HG02571 (cell line): ENCODE measurements at regions not wholly inside any gene's neighbourhood (a gene's known extent, or its start where the extent isn't known, plus 50 kb on each side); places are given as distances from the start of the nearest gene placed in this dataset.

Source experiments
- ATAC-seq: cut with Tn5 transposase; IDR thresholded peaks from one replicate; pipeline ENCODE4 v1.9.1; 2021; ENCODE audit warnings: mild to moderate bottlenecking, moderate library complexity; ENCODE audit not compliant: unreplicated experiment

DNA sequence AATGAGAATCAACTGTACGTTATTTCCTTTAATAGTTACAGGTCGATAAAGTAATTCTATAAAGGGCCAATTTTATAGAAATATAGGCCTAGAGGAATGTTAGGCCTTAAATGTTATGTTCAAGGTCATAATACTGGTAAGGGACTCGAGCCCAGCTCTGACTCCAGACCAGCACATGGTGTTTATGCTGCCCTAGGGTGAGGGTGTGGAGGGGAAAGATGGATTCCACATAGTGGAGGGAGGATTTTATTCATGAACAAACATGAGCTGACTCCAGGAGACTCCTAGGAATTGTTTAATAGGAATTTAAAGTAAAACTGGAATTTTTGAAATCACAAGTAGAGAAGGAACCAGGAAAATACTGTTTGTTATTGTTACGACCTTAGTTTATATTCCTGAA, 139.9 kb downstream of the LACC1 start:
- no peak for ATAC-seq

DNA sequence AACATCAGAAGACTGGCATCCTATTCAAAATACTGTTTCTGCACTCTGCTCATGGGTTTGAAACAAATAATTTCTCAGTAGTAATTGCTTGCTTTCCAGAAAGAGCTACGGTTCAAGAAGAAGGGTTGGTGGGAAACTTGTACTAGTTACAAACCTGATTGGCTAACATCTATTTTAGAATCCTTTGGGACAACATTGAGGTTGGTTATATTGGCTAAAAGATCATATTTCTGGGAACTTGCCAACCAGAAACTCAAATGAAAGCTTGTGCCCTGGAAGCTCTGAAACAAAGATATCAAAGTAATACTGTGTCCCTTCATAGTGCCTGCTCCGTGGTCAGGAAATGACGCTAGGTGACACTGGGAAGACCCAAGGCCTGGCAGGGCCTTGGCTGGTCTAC, 141.7 kb downstream of the LACC1 start:
- ATAC-seq, result no peak

DNA sequence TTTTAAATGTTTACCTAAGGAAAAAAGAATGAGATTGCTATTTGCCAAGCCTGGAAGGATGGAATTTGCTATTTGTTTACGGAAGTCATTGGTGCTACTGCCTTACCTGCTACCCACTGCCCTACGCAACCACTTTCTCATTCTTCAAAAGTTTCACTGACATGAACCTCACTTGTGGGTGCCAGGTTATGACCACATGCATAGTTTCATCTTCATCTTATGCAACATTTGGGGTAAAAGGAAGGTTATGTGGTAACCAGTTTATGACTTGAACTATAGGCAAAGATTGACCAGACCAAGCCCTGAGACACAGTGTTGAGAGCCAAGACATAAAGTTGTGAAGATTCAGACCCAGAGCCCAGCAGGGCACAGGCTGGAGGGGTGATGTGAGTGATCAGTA, 142.5 kb downstream of the LACC1 start:
- no peak for ATAC-seq

DNA sequence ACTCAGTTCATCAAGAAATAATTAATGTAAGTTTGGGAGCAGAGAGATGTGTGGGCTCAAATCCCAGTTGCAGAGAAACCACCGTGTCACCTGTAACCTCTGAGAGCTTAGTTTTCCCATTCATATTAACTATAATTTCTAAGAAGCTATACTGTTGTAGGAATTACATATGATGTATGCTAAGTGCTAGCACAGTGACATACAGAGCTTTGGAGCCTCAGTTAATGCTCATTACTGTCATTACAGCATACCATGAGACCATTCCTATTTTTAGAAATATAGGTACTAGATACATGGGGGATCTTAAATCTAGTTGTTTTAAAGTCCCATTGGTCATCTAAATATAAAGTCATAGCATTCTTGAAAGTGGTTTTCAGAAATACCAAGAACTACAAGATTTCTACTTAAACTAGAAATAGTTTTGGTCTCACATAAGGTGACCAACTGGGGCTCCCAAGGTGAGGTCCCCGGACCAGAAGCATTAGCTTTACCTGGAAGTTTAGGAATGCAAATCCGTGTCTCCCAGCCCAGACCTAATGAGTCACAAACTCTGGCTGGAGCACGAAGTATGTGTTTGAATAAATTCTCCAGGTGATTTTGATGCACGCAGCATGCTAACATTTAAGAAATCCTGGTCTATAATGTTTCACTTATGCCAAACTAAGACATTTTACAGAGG, 144.6 kb downstream of the LACC1 start:
- ATAC-seq, result no peak

DNA sequence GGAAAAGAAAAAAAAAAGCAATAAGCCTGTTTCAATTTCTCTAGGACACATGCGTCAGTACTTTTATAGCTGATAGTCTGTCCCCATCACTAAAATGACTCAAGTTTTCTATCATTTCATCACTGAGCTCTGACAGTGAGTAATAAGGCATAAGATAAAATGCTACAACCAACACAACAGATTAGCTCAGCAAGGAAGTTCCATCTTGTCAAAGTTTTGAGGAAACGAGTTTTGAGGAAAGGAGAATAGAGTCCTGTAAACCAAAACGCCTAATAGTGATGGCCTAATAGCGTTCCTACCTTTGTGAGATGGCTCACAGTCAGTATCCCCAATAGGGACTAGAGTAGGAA, 145.1 kb downstream of the LACC1 start:
- no peak for ATAC-seq

DNA sequence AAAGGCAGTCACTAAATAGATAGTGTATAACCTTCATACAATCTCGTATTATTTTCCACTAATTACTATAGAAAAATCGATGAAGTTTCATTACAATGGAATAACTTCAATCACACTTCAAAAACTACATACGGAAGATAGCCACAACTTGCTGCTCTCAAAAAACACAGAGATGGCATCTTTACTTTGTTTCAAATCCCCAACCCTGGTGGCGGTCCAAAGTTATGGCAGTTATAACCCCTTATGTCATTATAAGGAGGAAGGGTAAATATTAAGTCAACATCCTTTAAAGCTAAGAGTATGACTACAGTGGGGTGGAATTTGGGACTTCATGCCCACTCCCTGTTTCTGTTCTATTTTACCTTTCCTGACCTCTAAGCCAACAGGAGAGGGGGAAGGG, 146.5 kb downstream of the LACC1 start:
- no peak for ATAC-seq

DNA sequence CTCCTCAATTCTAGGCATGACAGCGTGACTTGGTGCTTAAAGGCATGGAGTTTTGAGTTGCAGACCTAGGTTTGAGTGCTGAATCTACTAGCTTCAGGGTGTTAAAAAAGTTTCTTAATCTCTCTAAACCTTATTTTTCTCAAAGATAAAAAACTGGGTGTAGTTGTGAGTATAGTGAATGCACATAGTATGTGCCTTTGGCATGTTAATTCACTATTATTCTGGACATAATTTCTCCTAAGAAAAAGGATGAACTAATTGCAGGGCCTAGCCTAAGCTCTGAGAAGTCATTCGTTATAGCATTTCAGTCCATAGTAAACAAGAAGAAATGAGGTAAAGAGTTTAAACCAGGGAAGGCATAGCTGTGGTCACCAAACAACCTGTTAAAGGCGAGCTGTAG, 149.0 kb downstream of the LACC1 start:
- no peak for ATAC-seq

DNA sequence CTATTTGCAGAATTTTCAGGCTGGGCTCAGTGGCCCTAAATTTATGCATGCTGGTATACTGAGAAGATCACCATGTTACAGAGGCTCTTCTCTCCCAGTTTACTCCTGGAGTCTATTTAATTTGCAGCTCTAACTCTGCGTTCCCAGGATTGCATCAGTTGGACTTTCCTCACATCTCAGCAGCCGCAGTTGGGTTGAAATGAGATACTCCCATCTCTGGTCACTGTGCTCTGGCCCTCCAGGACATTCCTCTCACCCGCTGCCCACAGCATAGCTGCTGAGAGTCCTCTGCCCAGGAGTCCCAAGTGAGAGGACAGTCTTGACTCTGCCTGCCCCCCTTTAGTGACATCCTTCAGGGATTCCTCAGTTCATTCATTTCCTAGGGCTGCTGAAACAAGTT, 150.9 kb downstream of the LACC1 start:
- no peak for ATAC-seq

DNA sequence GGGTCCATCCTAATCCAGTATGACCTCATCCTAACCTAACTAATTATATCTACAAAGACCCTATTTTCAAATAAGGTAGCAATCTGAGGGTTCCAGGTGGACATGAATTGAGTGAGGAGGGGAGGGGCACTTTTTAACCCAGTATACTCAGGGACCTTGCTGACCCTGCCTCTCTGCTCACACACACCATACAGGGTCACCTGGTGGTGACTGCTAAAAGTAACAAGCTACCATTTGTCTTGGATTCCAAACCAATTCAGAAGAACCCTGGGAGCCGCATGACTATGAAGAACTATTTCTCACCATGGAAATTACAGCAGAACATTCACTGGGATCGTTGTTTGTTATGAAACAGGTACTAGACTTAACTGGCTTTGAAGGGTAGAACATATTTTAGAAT, 151.9 kb downstream of the LACC1 start:
- no peak for ATAC-seq

DNA sequence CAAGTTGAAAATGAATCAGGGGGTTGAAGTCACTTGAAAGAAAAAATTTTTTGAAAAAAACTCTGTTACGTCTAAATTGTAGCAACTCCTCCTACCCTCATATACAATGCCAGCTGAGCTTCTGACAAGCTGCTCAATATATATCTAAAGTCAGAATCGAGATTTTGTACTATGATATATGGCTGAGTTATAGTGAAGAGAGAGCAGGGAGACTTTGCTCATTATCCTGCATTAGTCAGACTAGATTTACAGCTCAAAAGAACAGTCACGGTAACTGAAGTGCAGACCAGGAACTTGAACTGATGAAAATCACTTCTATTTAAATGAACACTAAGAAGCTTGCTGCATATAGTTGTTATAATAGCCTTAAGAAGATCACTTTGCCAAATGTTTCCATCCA, 153.1 kb downstream of the LACC1 start:
- no peak for ATAC-seq

DNA sequence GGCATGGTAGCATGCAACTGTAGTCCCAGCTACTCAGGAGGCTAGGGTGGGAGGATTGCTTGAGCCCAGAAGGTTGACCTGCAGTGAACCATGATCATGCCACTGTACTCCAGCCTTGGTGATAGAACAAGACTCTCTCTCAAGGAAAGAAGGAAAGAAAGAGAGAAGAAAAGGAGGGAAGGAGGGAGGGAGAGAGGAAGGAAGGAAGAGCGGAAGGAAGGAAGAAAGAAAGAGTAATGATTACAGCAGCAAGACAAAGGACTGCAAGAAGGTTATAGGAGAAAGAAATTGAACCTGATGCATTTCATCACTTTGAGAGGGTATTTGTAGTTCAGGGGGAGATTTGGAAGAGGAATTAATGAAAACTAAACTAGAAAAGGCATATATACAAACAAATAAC, 155.7 kb downstream of the LACC1 start:
- no peak for ATAC-seq

DNA sequence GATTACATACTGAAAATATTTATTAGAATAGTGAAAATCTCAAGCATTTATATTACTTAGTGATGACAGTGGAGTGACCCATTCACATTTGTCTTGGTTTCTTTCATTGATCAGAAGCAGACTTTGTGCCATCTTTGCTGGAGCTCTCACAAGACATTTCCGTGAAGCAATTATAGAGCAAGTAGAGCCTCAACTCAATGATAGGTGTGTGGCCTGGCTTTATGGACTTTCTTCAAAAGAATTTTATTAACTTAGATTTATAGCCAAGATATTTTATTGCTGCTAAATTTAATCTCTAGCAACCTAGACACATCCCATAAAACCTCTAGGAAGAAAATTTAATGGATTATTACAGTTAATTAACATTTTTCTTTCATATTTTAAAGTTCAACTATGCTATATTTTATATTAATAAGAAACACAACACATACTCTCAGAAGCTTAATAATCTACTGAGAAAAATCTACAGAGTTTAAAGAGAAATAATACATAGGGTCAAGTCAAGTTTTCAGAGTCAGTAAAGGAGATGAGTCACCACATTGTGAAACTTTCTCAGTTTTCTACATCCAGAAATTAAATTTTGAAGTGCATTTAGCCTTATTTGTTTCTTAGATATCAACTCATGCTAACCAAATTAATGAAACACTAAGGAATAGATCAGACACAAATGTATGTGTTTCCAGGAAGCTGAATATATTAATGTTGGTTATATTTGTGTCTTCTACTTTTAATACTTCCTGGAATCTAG, 160.5 kb downstream of the LACC1 start:
- no peak for ATAC-seq

DNA sequence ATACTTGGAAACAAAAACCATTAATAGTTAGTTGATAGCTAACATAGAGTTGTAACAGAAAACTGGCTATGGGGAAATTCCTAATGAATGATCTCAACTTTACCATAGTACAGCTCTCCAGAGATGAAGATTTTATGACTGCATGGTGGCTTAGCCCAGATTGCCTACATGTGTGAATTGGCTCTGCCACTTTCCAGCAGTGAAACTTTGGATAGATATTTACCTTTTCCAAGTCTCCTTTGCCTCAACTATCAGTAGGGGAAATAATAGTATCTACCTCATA, 161.1 kb downstream of the LACC1 start:
- no peak for ATAC-seq

DNA sequence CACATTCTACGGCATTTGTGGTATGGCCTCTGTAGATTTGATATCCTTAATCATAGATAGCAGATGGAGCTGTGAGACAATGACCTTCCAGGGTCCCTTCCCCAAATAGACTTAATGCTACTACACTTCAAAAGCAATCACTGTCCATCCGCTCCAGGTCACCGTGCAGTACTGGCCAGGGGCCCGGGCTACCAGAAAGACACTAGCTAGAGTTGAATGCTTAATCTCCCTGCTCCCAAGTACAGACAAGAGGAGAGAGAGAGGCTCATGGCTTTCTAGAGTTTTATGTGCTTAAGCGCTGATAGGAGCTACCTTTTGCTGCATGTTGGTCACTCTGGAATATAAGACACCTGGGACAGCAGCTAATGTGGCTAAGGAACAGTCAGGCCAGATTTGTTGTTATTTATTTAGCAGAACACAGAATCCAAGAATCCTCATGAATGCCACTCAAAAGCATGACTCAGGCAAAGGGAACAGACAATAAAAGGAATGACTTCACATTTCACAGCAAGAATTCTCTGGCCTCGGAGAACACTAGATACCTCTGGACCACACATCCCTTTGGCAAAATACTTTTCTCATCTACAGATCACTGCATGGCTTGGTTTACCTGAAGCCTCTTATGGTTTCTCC, 165.0 kb downstream of the LACC1 start:
- ATAC-seq, result no peak

DNA sequence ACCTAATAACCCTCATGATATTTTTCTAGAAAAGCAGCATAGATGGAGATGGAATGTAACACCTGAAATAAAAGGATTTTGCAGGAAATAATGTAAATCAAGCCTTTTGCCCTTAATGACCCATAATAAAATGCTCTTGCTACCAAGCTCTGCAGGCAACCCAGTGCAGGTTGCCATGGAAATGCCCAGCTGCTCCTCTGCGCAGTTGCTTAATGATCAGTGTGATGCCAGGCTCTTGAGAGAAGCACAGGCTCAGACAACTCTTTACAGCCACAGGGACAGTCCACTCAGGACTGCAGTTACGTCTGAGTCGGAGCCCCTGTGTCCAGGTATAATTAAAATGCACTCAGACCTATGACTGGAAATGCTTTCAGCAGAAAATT, 165.5 kb downstream of the LACC1 start:
- no peak for ATAC-seq

DNA sequence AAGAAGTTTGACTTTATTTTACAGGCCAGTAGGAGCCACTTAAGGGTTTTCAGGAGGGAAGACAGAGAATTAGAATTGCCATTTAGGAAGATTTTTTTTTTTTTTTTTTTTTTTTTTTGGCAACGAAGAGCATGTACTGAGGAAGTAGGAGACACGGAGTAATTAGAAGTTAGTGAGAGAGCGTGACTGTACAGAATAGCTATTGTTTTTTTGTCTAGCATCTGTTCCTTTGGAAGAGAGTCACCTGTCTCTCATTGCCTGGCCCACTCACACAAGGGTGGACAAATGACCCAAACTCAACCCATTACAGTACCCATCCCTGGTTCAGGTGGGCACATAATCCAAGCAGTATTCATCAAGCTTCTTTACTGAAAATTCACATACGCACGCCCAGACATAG, 166.7 kb downstream of the LACC1 start:
- no peak for ATAC-seq

DNA sequence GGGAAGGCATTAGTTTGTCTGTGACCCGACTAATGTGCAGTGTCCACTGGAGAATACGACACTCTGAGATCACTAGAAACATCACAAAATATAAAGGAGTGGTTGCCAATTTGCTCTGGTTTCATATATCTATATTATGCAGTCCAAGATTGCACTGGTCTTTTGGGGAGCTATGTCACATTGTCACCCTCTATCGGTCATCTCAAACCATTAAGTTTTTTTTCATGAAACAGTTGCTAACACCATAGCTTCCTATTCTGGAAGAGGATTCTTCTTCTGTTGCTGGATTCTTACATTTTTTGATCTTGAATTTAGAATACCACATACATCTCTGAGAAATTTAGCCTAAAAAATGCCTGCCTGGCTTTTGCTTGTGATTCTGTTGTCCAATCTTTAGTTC, 168.6 kb downstream of the LACC1 start:
- ATAC-seq, result no peak

DNA sequence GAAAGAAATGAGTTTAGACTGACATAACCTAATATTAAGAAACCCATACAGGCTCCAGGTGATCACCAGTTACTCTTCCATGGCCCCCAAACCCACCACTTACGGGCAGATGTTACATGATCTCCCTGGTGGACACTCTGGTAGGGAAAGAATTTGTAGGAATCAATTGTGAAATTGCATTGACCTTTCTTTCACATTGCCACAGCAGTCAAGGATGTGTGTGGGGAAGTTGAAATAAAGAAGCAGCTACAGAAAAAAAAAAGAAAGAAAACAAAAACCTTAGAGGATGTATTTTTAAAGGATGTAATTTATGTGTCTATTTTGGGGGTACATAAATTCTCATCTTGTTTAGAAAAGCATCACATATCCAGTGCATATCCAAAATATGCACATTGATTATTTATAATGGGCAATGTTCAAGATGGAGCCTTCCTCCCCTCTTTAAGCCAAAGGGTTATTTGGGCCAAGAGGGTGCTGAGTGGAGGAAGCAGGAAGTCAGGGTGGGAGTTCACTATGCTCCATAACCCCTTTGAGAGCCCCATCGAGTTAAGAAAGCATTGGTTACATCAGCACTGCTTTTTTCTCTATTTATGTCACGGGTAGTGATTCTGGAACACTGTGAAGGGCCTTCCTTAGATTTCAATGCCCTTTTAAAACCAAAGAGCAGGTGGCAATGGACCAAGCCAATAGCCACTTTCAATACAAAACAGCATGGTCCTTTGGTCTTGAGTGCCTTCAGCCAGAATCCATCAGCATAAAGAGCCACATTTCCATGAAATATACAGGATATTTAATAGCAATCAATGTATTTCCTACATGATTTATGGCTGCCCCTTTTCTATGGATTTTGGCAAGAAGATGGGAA, 169.6 kb downstream of the LACC1 start:
- no peak for ATAC-seq

DNA sequence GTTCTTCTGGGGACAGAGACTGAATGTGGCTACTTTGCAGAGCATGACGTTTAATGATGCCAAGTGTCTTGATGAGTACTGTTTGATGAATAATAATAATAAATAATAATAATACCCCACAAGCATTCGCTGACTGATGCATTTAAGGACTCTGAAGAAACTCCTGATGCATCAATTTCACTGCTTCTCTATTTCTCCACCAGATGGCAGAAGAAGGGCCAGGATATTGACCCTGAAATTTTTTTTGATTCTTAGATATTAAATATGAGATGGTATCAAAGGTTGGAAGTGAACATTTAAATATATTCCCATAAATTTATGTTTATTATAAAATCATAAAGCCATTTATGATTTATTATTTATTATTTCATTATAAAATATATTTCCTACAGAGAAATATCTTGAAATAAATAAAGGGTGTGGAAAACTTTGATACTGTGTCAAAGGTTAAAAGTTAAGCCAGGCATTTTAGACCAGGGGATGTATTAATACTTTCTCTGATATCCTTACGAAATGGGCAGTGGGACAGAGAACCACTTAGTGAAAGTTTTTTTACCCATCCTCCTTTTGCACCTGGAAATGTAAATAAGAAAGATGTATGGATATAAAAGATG, 170.9 kb downstream of the LACC1 start:
- no peak for ATAC-seq

DNA sequence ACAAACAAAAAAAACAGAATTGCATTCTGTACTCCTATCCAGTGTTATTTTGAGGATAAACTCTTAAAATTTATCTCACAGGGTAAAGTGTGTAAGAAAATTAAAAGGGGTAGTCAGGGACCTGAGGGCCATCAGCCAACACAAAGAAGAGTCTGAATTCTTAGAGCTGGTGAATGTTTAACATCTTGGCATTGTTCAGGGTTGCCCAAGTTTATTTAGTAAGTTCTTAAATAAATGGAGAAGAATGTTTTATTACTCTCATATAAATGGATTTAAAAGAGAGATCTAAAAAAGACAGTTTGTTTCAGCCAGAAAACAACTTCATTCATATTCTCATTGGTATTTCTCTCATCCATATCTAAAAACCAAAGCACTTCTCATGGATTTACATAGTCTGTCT, 171.7 kb downstream of the LACC1 start:
- ATAC-seq, result no peak

DNA sequence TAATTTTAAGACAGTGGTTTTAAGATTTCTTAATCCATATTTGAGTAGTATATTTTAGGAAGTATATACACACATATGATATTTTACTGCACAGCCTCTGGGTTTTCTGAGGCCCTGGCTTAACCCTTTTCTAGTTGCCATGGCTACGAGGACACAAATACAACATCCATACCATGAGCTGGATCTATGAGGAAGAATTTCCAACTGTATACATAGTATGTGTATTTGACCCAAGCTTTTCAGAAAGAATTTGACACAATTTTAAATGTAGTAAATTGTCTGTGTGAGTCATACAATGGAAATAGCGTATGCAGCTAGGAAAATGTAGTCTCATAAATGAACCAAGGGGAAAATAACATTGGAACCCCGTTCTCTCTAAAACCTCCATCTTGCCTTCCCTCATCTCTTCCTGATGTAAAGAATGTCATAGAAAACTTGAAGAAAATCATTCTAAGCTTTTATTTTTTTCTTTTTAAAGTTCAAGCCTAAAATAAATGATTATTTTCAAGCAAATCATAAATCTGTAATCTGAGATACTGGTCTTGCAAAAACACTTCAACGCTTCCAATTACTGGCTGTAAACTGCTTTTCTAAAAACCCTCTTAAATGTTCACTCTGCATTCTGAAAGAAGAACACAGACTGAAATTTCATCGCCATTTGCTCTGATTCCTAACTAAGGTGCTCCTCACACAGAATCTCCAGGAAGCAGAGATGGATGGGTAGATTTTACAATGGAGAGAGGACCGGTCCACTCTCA, 172.4 kb downstream of the LACC1 start:
- ATAC-seq, result no peak
